Activated CD8-positive, alpha-beta memory T cell treated with anti-CD3 and anti-CD28 coated beads for 48 hours (primary cell): ENCODE measurements at regions not wholly inside any gene's neighbourhood (a gene's known extent, or its start where the extent isn't known, plus 50 kb on each side); places are given as distances from the start of the nearest gene placed in this dataset.

Experiments
- DNase-seq, 3 experiments: peaks; one replicate each; pipeline ENCODE4 v3.0.0-alpha.2; 2020; ENCODE audit warnings: low read depth in 2 of 3, low spot score in 2 of 3

DNA sequence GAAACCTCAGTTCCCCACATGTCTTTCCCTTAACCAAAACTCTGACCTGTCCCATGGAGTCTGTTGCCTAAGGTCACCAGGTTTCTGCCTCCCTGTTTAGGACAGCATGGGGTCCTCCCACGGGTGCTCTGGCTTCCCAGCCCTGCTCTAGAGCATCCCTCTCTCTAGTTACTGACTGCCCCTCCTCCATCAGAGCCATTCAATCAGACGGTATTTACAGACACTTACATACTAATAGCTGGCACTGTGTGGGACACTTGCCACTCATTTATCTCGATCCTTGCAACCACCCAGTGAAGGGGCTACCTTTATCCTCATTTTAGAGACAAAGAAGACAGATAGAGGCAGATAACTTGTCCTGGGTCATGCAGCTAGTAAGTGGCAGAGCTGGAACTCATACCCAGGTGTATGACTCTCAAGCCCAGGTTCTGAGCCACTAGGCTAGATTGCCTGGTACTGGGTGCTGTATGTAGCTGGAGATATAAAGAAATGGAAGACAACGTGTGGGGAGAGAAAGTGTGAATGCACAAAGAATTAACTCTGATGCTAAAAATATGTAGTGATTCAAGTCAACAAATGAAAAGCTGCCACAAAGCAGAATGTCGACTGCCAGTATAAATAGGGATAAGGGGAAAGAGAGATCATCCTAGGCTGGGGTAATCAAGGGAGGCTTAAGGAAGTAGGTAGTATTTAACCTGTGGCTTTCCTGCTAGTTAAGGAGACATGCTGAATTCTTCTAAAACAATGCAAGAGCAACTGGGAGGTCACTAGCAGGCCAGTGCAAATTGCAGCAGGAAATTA lies 52.5 kb upstream of the PDE8B start:
- no peak for DNase-seq

DNA sequence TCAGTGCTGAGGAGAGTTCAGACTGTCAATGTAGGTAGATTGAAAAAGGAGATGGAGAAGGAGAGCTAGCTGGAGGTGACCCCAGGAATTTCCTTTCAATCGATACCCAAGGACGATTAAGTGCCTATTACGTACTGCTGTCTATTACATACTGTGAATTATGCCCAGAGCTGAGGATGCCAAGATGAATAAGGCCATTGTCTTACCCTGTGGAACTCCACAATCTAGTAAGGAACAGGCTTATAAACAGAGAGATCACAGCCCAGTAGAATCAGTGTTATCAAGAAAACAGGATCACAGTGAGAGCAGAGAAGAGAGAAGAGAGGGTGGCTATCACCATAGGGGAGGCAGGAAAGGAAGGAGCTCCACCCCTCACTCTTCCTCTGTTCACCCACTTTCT lies 54.1 kb upstream of the PDE8B start:
- DNase-seq = no peak

DNA sequence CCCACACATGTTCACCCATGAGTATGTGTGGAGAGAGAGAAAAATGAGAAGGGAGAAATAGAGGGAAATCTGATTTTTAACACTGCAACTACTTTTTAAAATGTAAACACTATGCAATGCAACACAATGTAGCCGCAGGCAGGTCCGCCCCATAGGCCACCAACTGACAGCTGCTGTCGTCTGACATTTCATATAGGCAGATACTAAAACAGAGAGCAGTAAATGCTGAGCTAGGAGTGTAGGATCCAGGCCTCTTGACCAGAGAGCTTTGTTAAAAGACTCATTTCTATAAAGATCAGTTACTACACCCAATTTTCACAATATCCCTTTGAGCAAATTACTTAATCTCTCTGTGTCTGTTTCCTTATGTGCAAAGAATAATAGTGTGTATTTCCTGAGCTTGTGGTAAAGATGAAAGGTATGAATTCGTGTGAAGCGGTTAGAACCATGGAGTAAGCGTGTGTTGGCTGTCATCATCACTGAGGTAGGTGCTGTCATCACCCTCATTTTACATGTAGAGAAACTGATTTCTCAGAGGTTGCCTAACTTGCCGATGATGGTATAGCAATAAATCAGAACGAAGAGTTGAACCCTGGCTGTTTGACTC lies 55.2 kb upstream of the PDE8B start:
- DNase-seq = no peak

DNA sequence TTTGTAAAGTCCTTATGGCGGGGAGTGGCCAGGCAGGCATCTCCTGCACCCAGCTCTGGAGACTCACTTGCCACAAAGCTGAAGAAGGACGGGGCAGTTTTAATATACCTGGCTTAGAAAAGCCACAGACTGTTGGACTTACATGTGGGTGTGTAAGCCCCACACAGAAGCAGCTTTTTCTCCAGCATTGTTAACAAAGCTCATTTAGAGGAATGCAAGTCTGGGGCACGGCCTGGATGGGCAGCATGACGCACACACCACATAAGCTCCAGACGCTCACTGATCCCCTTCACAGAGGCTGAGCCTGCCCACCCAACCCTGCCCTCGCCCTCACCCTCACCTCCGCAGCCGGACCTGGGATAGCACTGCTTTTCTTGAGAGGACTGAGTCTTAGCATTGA lies 58.0 kb upstream of the PDE8B start:
- DNase-seq = no peak

DNA sequence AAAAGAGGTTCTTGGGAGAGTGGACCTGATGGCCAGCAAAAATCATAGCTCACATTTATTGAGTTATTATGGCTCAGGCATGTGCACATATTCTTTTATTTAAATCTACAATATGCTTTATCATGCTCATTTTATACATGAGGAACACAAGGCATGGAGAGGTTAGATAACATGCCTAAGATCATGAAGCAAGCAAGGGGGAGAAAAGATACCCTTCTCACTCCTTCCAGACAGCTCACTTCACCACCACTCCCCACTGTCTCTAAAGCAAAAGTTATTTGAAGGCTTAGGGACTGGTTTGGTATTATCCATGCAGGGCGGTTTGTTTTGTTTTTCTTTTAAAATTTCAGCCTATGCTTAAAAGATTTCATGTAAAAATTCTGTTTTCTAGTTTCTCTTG lies 59.0 kb upstream of the PDE8B start:
- no peak for DNase-seq

DNA sequence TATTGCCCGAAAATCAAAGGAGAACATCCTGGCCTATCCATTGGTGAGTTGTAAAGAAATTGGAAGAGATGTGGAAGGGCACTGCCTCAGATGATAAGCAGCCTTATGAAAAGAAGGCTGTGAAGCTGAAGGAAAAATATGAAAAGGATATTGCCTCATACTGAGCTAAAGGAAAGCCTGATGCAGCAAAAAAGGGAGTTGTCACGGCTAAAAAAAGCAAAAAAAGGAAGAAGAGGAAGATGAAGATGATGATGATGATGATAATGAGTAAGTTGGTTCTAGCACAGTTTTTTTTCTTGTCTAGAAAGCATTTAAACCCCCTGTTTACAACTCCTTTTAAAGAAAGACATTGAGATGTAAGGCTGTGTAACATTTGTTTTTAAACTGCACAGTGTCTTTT lies 59.8 kb upstream of the ZBED3 start:
- DNase-seq = no peak

DNA sequence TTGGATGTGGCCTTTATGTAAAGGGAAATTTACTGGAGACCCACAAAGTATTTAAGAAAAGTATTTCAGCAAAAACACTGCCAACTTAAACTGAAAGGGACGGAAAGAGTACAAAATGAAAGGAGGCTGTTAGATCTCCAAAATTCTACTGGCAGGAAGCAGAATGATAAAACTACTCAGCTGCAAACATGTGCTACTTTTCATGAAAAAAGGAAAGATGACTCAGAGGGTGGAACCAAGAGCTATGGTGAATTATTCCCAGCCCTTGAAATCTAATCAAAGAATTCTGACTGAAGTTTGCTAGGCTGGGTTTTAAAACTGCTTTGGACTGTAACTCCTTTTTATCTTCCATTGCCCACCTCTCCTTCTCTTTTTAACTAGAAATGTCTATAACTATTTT lies 58.6 kb upstream of the ZBED3 start:
- no peak for DNase-seq

DNA sequence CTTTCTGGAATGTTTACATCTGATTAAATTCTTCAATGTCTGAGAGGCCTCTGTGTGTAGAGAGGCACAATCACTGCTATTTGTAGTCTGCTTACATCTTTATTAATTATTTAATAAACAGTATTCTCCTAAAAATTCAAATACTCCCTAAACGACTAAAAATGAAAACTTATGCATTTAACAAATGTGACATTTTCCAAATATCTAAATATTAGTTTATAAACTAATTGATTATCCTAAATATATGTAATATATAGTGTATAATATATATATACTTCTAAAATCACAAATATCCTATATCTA lies 57.7 kb upstream of the ZBED3 start:
- no peak for DNase-seq

DNA sequence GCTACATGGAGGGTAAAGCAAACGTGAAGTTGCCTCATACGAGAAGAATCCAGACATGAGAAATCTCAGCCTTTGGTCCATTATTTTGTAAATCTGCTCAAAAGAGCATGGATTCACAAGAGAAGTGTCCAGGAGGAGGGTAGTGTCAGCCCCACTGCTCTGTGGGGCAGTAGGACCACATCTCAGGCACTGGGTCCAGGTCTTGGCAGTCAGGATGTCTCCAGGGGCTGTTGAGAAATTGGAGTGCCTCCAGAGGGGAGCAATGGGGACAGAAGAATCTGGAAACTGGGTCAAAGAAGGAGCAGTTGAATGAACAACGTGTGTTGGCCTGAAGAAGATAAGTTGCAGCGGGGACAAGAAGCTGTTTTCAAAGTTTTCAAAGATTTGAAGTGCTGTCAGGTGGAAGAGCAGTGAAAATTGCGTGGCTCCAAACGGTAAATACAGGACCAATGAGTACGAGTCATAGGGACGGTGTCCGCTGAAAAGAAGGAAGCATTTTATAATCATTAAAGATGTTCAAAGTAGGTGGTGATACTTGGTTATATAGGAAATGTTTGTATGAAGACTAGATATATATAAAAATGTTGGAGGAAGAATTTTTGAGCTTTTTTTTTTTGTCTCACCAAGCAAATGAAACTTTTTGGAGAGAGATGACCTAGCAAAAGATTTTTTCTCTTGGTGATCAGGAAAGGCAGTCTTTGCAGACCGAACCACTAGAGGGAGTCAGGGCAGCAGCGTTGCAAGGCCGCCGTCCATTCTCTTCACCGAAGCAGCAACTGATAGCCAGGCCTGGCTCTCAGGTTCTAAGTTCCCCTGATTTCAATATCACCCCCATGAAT lies 57.1 kb upstream of the ZBED3 start:
- DNase-seq = peak in 2 of 3 experiments; percentile 5 to 19

DNA sequence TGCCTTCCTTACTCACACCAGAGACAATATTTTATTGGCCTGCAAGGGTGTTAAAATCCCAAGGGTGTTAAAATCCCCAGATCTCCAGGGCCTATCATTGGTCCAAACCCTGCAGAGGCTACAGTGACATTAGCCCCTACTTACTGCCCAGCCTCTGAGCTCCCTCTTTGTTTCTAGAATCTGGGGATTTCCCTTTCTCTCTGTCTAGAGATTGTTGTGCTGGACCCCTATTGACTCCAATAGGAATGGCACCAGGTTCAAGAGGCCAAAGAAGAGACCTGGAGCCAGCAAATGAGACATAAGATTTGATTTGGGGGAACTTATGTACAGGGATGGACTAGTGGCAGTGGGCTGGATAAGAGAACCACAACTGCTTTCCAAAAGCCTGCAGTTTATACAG lies 53.3 kb upstream of the ZBED3 start:
- DNase-seq = no peak

DNA sequence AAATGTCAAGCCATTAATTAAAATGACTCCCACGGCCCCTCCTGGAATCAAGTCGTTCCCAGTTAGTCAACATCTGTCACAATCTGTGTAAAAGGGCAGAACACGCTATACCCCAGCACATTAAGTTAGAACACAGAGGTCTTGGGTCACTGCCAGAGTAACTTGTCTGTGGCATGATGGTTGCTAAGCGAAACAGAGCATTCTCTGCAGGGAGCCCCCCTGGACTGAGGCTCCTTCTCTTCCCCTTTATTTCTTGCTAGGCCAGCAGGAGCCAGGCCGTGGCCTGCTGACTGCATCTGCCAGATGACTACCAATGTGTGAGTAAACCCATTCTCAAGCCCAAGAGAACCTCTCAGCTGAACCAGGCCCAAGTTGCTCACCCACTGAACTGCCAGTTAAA lies 51.9 kb upstream of the ZBED3 start:
- DNase-seq = no peak
